Spleen (tissue), 11 donors: ENCODE measurements at regions not wholly inside any gene's neighbourhood (a gene's known extent, or its start where the extent isn't known, plus 50 kb on each side); places are given as distances from the start of the nearest gene placed in this dataset.
"Not testable (repeated sequence)": the region's sequence is repeated elsewhere in the genome, so short reads cannot be mapped to it uniquely, and the experiment has no call there.

Experiments
- DNase-seq: peaks from one replicate; pipeline ENCODE4 v3.0.0-alpha.2; 2020
- H3K27ac ChIP-seq, 8 donors: fragments of 200-600 bp; sonication (generic) in 7 of 8; 1 replicate in 4 of 8; 2 replicates in 4 of 8; pipeline versions ENCODE4 v1.5.0 to v1.8.0; 2016 to 2021; ENCODE audit warnings: inconsistent platforms in 4 of 8, mild to moderate bottlenecking in 4 of 8, moderate library complexity in 1 of 8
- H3K27me3 ChIP-seq, 7 donors: fragments of 200-600 bp; sonication (generic) in 6 of 7; replicated peaks in 1 of 7; 1 replicate in 4 of 7; 2 replicates in 3 of 7; pipeline versions ENCODE4 v1.5.0 to v1.8.0; 2016 to 2021; ENCODE audit warnings: inconsistent platforms in 3 of 7, mild to moderate bottlenecking in 1 of 7
- H3K36me3 ChIP-seq, 6 donors: fragments of 200-600 bp; sonication (generic) in 5 of 6; 1 replicate in 4 of 6; 2 replicates in 2 of 6; pipeline versions ENCODE4 v1.5.0 to v1.8.0; 2016 to 2021; ENCODE audit warnings: inconsistent platforms in 2 of 6
- H3K4me1 ChIP-seq, 6 donors: fragments of 200-600 bp; sonication (generic) in 5 of 6; 1 replicate in 3 of 6; 2 replicates in 3 of 6; pipeline versions ENCODE4 v1.5.0 to v1.8.0; 2016 to 2021; ENCODE audit warnings: inconsistent platforms in 3 of 6
- H3K4me3 ChIP-seq, 8 donors: fragments of 200-600 bp; sonication (generic) in 7 of 8; 1 replicate in 4 of 8; 2 replicates in 4 of 8; pipeline versions ENCODE4 v1.5.0 to v1.8.0; 2016 to 2021; ENCODE audit warnings: inconsistent platforms in 4 of 8, mild to moderate bottlenecking in 4 of 8, moderate library complexity in 2 of 8
- H3K9me3 ChIP-seq, 8 donors: fragments of 200-600 bp; sonication (generic) in 7 of 8; 1 replicate in 4 of 8; 2 replicates in 4 of 8; pipeline versions ENCODE4 v1.5.0 to v1.8.0; 2016 to 2021; ENCODE audit warnings: inconsistent platforms in 4 of 8
- CTCF ChIP-seq, 11 experiments: fragments of 200-600 bp in 7 of 11; fragments of 450-650 bp in 4 of 11; sonication (generic) in 4 of 11; IDR thresholded peaks in 8 of 11; conservative IDR thresholded peaks in 3 of 11; 1 replicate in 7 of 11; 2 replicates in 4 of 11; pipeline versions ENCODE4 v1.4.0 to v1.8.0; 2016 to 2021; ENCODE audit warnings: antibody characterized with exemption in 11 of 11, inconsistent platforms in 4 of 11, mild to moderate bottlenecking in 1 of 11
- POLR2A ChIP-seq, 3 donors: fragments of 450-650 bp; IDR thresholded peaks; one replicate each; pipeline ENCODE4 v1.5.1; 2017; ENCODE audit warnings: antibody characterized with exemption in 3 of 3, mild to moderate bottlenecking in 1 of 3
- POLR2AphosphoS5 ChIP-seq, 3 donors: sonication (generic); formaldehyde crosslinking; IDR thresholded peaks; one replicate each; pipeline ENCODE4 v1.5.1; 2017; ENCODE audit warnings: antibody characterized with exemption in 3 of 3
- WGBS, 5 donors: extraction: QIAGEN DNeasy Blood & Tissue Kit in 3 of 5; methylation state at CpG; one replicate each; pipeline versions ENCODE4 v1.1.5 to v1.1.7; 2013 to 2018; 5-methylcytosine and 5-hydroxymethylcytosine counted together
- intact Hi-C: fragments of 100-400 bp; cut with DNase I; formaldehyde crosslinking; loops from one replicate; pipeline ENCODE4 v1.15.0; 2023; ENCODE audit warnings: low total_unique reads
- donor health status: healthy with polysubstance abuse.
- donor health status: DM: no; HTN: no; CAD: no; lungs with moderate emphysema.
- donor health status: DM: no; HTN: no; CAD: no.
- donor health status: Bipolar disorder and iron deficiency.
- donor health status: healthy.
- donor health status: DM: no; HTN: no; CAD: no.
- donor health status: DM: yes; HTN: yes; CAD: no.

GRCh38 chr6:14520536-14520935 lies 403.0 kb downstream of the CD83 start:
- 85 to 96% (median 89%) methylated on average over 2 of the region's 2 CpGs for WGBS, 5 donors
- Histone ChIP-seq H3K27me3 (no peaks in the 10 kb centered on the region), H3K27ac (no peak overlapping the region), H3K9me3 (no peaks in the 10 kb centered on the region), H3K4me3 (no peak overlapping the region), H3K4me1 (peaks cover 0 to 5% (median 0%) of the 10 kb centered on the region in 6 donors), H3K36me3 (no peaks in the 10 kb centered on the region)
- DNase-seq, result no peak
- TF ChIP-seq POLR2AphosphoS5 (IDR thresholded peaks at IDR 0.05) (no peak), POLR2A (IDR thresholded peaks at IDR 0.05) (no peak), CTCF (IDR thresholded peaks at IDR 0.05 in 8 of 11, conservative IDR thresholded peaks at IDR 0.05 in 3 of 11) (no peak)
- intact Hi-C loops, result no loop called here

GRCh38 chr6:14521141-14521540 lies 403.6 kb downstream of the CD83 start:
- Histone ChIP-seq H3K9me3 (no peaks in the 10 kb centered on the region), H3K4me3 (no peak overlapping the region), H3K27ac (no peak overlapping the region), H3K4me1 (peaks cover 0 to 5% (median 0%) of the 10 kb centered on the region in 6 donors), H3K27me3 (no peaks in the 10 kb centered on the region), H3K36me3 (no peaks in the 10 kb centered on the region)
- intact Hi-C loops, result no loop called here
- WGBS, 5 donors, result 85 to 98% (median 91%) methylated on average over 4 to 5 of the region's 5 CpGs
- DNase-seq, result no peak
- TF ChIP-seq CTCF (IDR thresholded peaks at IDR 0.05 in 8 of 11, conservative IDR thresholded peaks at IDR 0.05 in 3 of 11), result no peak
- TF ChIP-seq POLR2AphosphoS5 (IDR thresholded peaks at IDR 0.05), result no peak
- TF ChIP-seq POLR2A (IDR thresholded peaks at IDR 0.05), result no peak

GRCh38 chr6:14521861-14522260 lies 404.3 kb downstream of the CD83 start:
- H3K4me3 ChIP-seq, DNase-seq, H3K36me3 ChIP-seq, intact Hi-C loops, H3K27me3 ChIP-seq, H3K4me1 ChIP-seq, H3K9me3 ChIP-seq, H3K27ac ChIP-seq: not testable (repeated sequence)
- 94 to 99% (median 96%) methylated on average over 11 of the region's 11 CpGs for WGBS, 5 donors

- H3K27ac ChIP-seq, result no peak overlapping the region
- WGBS, 5 donors, result 61 to 88% (median 84%) methylated on average over 3 of the region's 3 CpGs
These were observed 406.7 kb downstream of the CD83 start for GRCh38 chr6:14524319-14524718.

More at GRCh38 chr6:14524319-14524718, 406.7 kb downstream of the CD83 start:
- no peaks in the 10 kb centered on the region for H3K27me3 ChIP-seq
- H3K4me1 ChIP-seq, result no peaks in the 10 kb centered on the region
- DNase-seq, result no peak
- peaks cover 0 to 16% (median 6%) of the 10 kb centered on the region in 8 donors for H3K9me3 ChIP-seq
- no peaks in the 10 kb centered on the region for H3K36me3 ChIP-seq
- H3K4me3 ChIP-seq, result no peak overlapping the region
- intact Hi-C loops, result no loop called here
- TF ChIP-seq POLR2AphosphoS5 (IDR thresholded peaks at IDR 0.05) (no peak), CTCF (IDR thresholded peaks at IDR 0.05 in 8 of 11, conservative IDR thresholded peaks at IDR 0.05 in 3 of 11) (no peak), POLR2A (IDR thresholded peaks at IDR 0.05) (no peak)
